ENCODE measurements at regions not wholly inside any gene's neighbourhood (a gene's known extent, or its start where the extent isn't known, plus 50 kb on each side); places are given as distances from the start of the nearest gene placed in this dataset.

- DNase-seq (ENCODE audit: low spot score), result no peak
Measured at GRCh38 chr12:78599366-78599765, 265.2 kb upstream of the SYT1 start.

- no peak for DNase-seq (ENCODE audit: low spot score)
Measured at GRCh38 chr12:78600541-78600940, 264.0 kb upstream of the SYT1 start.

- no peak for DNase-seq (ENCODE audit: low spot score)
Measured at GRCh38 chr12:78611504-78611903, 253.1 kb upstream of the SYT1 start.

- DNase-seq (ENCODE audit: low spot score), result no peak
Measured at GRCh38 chr12:78612190-78612589, 252.4 kb upstream of the SYT1 start.

GRCh38 chr12:78617683-78618082 lies 246.9 kb upstream of the SYT1 start:
- no peak for DNase-seq (ENCODE audit: low spot score)

GRCh38 chr12:78622529-78623195 lies 241.9 kb upstream of the SYT1 start:
- no peak for DNase-seq (ENCODE audit: low spot score)

- no peak for DNase-seq (ENCODE audit: low spot score)
Measured at GRCh38 chr12:78628491-78629100, 236.0 kb upstream of the SYT1 start.

- DNase-seq (ENCODE audit: low spot score), result no peak
Measured at GRCh38 chr12:78636231-78636855, 228.2 kb upstream of the SYT1 start.

- no peak for DNase-seq (ENCODE audit: low spot score)
Measured at GRCh38 chr12:78641837-78642423, 222.6 kb upstream of the SYT1 start.

- no peak for DNase-seq (ENCODE audit: low spot score)
Measured at GRCh38 chr12:78645956-78646355, 218.6 kb upstream of the SYT1 start.

- DNase-seq (ENCODE audit: low spot score), result no peak
Measured at GRCh38 chr12:78651755-78652154, 212.8 kb upstream of the SYT1 start.

GRCh38 chr12:78666584-78666983 lies 198.0 kb upstream of the SYT1 start:
- DNase-seq (ENCODE audit: low spot score), result no peak

- DNase-seq (ENCODE audit: low spot score), result no peak
Measured at GRCh38 chr12:78671295-78671694, 193.3 kb upstream of the SYT1 start.

GRCh38 chr12:78672033-78672432 lies 192.5 kb upstream of the SYT1 start:
- no peak for DNase-seq (ENCODE audit: low spot score)

GRCh38 chr12:78674311-78675090 lies 190.1 kb upstream of the SYT1 start:
- peak; percentile 12 for DNase-seq (ENCODE audit: low spot score)

GRCh38 chr12:78680596-78680995 lies 184.0 kb upstream of the SYT1 start:
- DNase-seq (ENCODE audit: low spot score), result no peak

- DNase-seq (ENCODE audit: low spot score), result no peak
Measured at GRCh38 chr12:78683031-78683430, 181.5 kb upstream of the SYT1 start.

- DNase-seq (ENCODE audit: low spot score), result no peak
Measured at GRCh38 chr12:78683626-78684025, 180.9 kb upstream of the SYT1 start.

GRCh38 chr12:78684419-78684818 lies 180.2 kb upstream of the SYT1 start:
- DNase-seq (ENCODE audit: low spot score), result no peak

GRCh38 chr12:78695749-78696148 lies 168.8 kb upstream of the SYT1 start:
- no peak for DNase-seq (ENCODE audit: low spot score)

- DNase-seq (ENCODE audit: low spot score), result no peak
Measured at GRCh38 chr12:78696267-78696666, 168.3 kb upstream of the SYT1 start.

GRCh38 chr12:78697817-78698415 lies 166.7 kb upstream of the SYT1 start:
- DNase-seq (ENCODE audit: low spot score), result no peak
